Loucy (cell line): ENCODE measurements at regions not wholly inside any gene's neighbourhood (a gene's known extent, or its start where the extent isn't known, plus 50 kb on each side); places are given as distances from the start of the nearest gene placed in this dataset.

Experiments
- H2AFZ ChIP-seq: fragments of 200-600 bp; sonication (generic); 2 replicates; pipeline ENCODE4 v1.6.0; 2016; ENCODE audit warnings: antibody characterized with exemption, mild to moderate bottlenecking, low read length, moderate library complexity
- H3F3A ChIP-seq: fragments of 200-600 bp; 2 replicates; pipeline ENCODE4 v1.6.0; 2016; ENCODE audit warnings: antibody characterized with exemption, low read depth, mild to moderate bottlenecking
- H3K27me3 ChIP-seq: fragments of 200-600 bp; sonication (generic); 2 replicates; pipeline ENCODE4 v1.6.1; 2014; ENCODE audit warnings: low read length, mild to moderate bottlenecking; ENCODE audit not compliant: insufficient read depth, poor library complexity, severe bottlenecking
- H3K36me3 ChIP-seq: fragments of 200-600 bp; sonication (generic); 2 replicates; pipeline ENCODE4 v1.6.1; 2016; ENCODE audit warnings: low read length; ENCODE audit not compliant: insufficient read depth
- H3K4me1 ChIP-seq: fragments of 200-600 bp; sonication (generic); 2 replicates; pipeline ENCODE4 v1.5.1; 2014; ENCODE audit warnings: low read length, mild to moderate bottlenecking; ENCODE audit not compliant: insufficient read depth, poor library complexity, severe bottlenecking
- H3K4me2 ChIP-seq: fragments of 200-600 bp; sonication (generic); 2 replicates; pipeline ENCODE4 v1.6.0; 2014; ENCODE audit warnings: antibody characterized with exemption, low read length, low read depth, mild to moderate bottlenecking; ENCODE audit not compliant: poor library complexity, severe bottlenecking
- H3K4me3 ChIP-seq: fragments of 200-600 bp; sonication (generic); 2 replicates; pipeline ENCODE4 v1.5.1; 2014; ENCODE audit warnings: low read length, mild to moderate bottlenecking, mixed read lengths; ENCODE audit not compliant: poor library complexity, severe bottlenecking
- H3K79me2 ChIP-seq: fragments of 200-600 bp; sonication (generic); 2 replicates; pipeline ENCODE4 v1.6.1; 2014; ENCODE audit warnings: low read length; ENCODE audit not compliant: insufficient read depth
- H3K9ac ChIP-seq: fragments of 200-600 bp; sonication (generic); 2 replicates; pipeline ENCODE4 v1.6.0; 2014; ENCODE audit warnings: mild to moderate bottlenecking, low read depth, low read length, moderate library complexity; ENCODE audit not compliant: poor library complexity, severe bottlenecking
- H3K9me2 ChIP-seq: fragments of 200-600 bp; sonication (generic); replicated peaks from 2 replicates; pipeline ENCODE4 v1.6.1; 2016; ENCODE audit warnings: low read depth, low read length, mixed read lengths
- H3K9me3 ChIP-seq: fragments of 200-600 bp; sonication (generic); 2 replicates; pipeline ENCODE4 v1.6.1; 2014; ENCODE audit warnings: mild to moderate bottlenecking, antibody characterized with exemption, low read length, low read depth; ENCODE audit not compliant: insufficient read depth
- H4K20me1 ChIP-seq: fragments of 200-600 bp; sonication (generic); 2 replicates; pipeline ENCODE4 v1.6.0; 2014; ENCODE audit warnings: antibody characterized with exemption, low read length, mild to moderate bottlenecking; ENCODE audit not compliant: insufficient read depth, poor library complexity, severe bottlenecking
- CTCF ChIP-seq: fragments of 200-600 bp; sonication (generic); conservative IDR thresholded peaks from 2 replicates; pipeline ENCODE4 v1.5.1; 2014; ENCODE audit warnings: mild to moderate bottlenecking, antibody characterized with exemption, low read length
- EZH2phosphoT487 ChIP-seq: fragments of 200-600 bp; IDR thresholded peaks from 2 replicates; pipeline ENCODE4 v1.6.1; 2018; ENCODE audit warnings: antibody characterized with exemption, mild to moderate bottlenecking, moderate library complexity, borderline replicate concordance

GRCh38 chr10:78660446-78661106 is 408.2 kb upstream of the ZMIZ1 start:
- H3K4me2 ChIP-seq: no peak overlapping the region
- no peaks in the 10 kb centered on the region for H3K4me1 ChIP-seq
- H3K27me3 ChIP-seq: no peaks in the 10 kb centered on the region
- H3K4me3 ChIP-seq: no peak overlapping the region
- H3K79me2 ChIP-seq: no peaks in the 10 kb centered on the region
- H3K9ac ChIP-seq: no peak overlapping the region
- H3K9me3 ChIP-seq: peaks cover 10% of the 10 kb centered on the region; the same call in 1 of the 2 replicates
- H3K9me2 ChIP-seq: no peaks in the 10 kb centered on the region
- TF ChIP-seq EZH2phosphoT487 (no peak), CTCF (no peak)
- no peaks in the 10 kb centered on the region for H4K20me1 ChIP-seq
- no peaks in the 10 kb centered on the region for H3K36me3 ChIP-seq
- no peaks in the 10 kb centered on the region for H3F3A ChIP-seq
- H2AFZ ChIP-seq: no peak overlapping the region

- Histone ChIP-seq H3K4me1 (no peaks in the 10 kb centered on the region), H2AFZ (no peak overlapping the region), H3K9me3 (peaks cover 10% of the 10 kb centered on the region; the same call in 1 of the 2 replicates), H3K9me2 (no peaks in the 10 kb centered on the region), H3K36me3 (no peaks in the 10 kb centered on the region), H3K79me2 (no peaks in the 10 kb centered on the region), H3F3A (no peaks in the 10 kb centered on the region), H3K4me2 (no peak overlapping the region), H3K27me3 (no peaks in the 10 kb centered on the region), H4K20me1 (no peaks in the 10 kb centered on the region), H3K4me3 (no peak overlapping the region), H3K9ac (no peak overlapping the region)
- TF ChIP-seq EZH2phosphoT487: no peak
- no peak for TF ChIP-seq CTCF
Measured at GRCh38 chr10:78663721-78664120, 405.0 kb upstream of the ZMIZ1 start.

GRCh38 chr10:78664929-78665553 is 403.7 kb upstream of the ZMIZ1 start:
- H3K79me2 ChIP-seq: no peaks in the 10 kb centered on the region
- no peaks in the 10 kb centered on the region for H3K27me3 ChIP-seq
- no peaks in the 10 kb centered on the region for H3K36me3 ChIP-seq
- no peak overlapping the region for H3K9ac ChIP-seq
- no peak overlapping the region for H2AFZ ChIP-seq
- TF ChIP-seq EZH2phosphoT487: no peak
- peak; percentile 77 for TF ChIP-seq CTCF
- H3K9me2 ChIP-seq: no peaks in the 10 kb centered on the region
- no peak overlapping the region for H3K4me3 ChIP-seq
- H3K4me1 ChIP-seq: no peaks in the 10 kb centered on the region
- no peak overlapping the region for H3K4me2 ChIP-seq
- peaks cover 10% of the 10 kb centered on the region; the same call in 1 of the 2 replicates for H3K9me3 ChIP-seq
- H3F3A ChIP-seq: no peaks in the 10 kb centered on the region
- H4K20me1 ChIP-seq: no peaks in the 10 kb centered on the region
